GM18498 (cell line): ENCODE measurements at regions not wholly inside any gene's neighbourhood (a gene's known extent, or its start where the extent isn't known, plus 50 kb on each side); places are given as distances from the start of the nearest gene placed in this dataset.
"Not testable (repeated sequence)": the region's sequence is repeated elsewhere in the genome, so short reads cannot be mapped to it uniquely, and the experiment has no call there.

ENCODE experiments used
- ATAC-seq: cut with Tn5 transposase; IDR thresholded peaks from one replicate; pipeline ENCODE4 v1.9.1; 2021; ENCODE audit warnings: mild to moderate bottlenecking, moderate library complexity; ENCODE audit not compliant: unreplicated experiment

DNA sequence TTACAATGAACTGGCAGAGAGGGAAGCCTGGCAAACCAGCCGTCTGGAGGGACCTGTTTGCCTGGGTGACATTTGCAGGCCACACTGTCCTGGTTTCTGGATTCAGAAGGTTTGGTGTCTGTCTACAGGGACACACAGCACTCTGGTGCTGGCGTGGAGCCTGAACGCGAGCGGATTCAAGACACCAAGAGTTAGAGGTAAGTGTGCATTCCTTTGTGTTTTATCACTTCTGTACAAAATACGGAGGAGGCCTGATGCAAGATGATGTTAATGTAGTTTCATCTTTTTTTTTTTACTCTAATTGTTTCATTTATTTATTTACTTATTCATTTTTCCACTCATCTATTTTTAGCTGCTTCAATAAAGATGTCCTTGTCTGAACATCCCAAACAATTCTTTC, 485.3 kb upstream of the ADARB2 start:
- ATAC-seq = no peak

DNA sequence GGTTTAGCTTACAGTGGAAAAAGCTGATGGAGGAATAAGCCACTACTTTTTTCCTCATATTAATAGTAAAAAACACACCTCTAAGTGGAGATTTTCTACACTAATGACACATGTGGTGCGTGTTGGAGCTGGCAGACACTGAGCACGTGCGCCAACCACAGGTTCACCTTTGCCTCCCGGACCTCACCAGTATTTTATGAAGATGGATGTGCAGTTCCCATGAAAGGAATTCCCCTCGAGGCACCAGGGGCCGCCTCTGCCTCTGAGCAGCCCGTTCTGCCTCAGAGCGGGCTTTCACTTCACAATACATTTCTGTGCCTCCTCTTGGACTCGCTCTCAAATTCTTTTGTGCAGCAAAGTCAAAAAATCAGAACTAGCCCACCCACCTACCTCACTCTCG, 477.5 kb upstream of the ADARB2 start:
- no peak for ATAC-seq

DNA sequence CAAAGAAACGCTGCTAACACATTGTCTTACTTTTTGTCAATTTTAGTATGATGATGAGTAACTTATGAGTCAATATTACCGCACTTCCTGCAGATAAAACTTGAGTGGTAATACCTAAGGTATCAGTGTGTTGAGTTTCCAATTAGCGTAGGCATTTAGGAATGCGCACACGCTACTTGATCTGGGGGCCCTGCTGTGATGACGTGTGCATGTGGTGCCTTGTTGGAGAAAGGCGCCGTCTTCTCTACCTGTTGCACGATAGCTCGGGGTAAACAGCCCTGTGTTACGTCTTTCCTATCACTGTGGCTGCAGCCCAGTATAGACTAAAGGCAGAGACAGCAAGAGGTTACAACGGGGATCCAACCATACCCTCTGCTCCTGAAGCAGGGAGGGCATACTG, 476.8 kb upstream of the ADARB2 start:
- no peak for ATAC-seq

DNA sequence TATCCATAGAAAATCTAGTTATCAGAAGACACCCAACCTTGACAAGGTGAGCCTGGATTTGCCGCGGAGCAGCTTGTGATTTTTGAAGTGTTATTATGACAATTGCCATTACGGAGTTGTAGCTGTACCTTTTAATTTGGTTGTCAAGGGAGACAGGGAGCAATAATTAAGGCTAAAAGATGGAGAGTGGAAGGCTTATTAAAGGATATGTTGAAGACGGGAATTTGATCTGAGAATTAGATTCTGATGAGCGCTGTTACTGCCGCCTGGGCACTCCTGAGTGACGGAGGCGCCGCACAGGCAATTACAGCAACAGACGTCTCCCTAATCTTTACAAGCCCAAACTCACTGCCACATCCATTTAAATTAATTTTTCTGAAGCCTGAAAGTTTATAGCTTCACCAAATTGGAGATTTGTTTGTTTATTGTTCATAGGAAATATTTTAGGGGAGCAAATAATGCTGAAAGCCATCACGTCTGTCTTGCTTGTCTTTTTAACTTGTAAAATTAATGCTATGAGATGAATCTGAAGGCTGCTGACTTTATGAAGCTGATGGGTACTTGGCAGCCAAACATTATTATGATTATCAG, 475.0 kb upstream of the ADARB2 start:
- ATAC-seq = no peak

DNA sequence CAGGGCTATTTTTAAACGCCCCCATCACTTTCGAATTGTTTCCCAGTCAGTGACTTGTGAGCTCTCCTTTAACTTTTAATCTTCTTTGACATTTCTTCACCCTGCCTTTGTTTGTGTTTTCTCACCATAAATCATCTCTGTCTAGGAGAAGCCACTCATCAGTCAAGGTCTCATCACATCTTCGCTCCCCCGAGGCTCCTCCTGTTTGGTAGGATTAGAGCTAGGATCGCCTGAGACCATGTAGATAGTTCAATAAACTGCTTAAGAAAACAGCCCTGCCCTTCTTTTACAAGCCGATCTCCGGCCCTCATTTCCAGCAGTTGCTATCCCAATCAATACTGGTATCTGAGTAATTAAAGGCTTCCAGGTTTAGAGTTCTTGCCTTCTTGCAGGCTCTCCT, 472.8 kb upstream of the ADARB2 start:
- no peak for ATAC-seq

DNA sequence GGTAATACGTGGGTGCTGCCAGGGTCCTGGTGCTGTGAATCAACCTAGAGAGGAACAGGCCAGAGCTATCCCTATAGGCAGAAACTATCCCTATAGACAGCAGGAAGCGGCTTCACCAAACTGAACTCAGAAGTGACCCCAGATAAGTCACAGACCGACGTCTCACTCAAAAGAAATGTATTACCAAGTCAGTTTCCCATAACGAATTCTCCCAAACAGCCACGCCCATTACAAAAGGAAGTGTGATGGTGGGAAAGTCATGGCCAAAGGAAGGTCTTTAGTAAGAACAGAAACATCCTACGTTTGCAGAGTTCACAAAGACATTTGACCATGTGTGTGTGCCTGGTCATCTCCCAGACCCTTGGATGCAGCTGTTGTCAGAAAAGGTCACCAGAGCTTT, 470.8 kb upstream of the ADARB2 start:
- no peak for ATAC-seq

DNA sequence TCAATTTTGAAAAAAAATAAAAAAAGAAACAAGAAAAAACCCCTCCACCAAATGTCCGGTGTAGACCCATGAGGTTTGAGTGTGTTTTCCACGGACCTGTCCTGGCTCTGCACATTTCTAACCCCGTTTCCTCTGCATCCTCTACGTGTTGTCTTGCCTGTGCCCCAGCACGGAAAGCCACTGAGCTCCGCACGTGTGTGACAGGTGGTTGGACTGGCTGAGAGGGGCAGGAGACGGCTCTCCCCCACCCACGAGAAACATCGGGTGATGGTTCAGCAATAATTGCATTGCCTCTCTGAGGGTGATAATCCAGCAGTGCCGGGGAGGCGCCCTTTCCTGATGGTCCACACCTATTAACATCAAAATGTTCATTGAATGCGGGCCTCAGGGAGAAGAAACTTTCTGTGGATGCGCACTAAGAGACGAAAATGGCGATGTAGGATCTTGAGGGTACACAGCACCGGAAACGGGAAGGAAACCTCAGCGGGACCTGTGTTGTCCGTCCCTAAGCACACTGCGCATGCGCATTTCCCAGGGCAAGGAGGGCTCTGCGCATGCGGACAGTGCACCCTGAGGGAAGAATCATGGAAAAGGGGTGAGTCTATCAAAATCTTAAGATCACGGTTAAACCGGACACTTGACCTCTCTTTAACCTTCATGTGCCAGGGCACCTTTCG, 470.1 kb upstream of the ADARB2 start:
- no peak for ATAC-seq

DNA sequence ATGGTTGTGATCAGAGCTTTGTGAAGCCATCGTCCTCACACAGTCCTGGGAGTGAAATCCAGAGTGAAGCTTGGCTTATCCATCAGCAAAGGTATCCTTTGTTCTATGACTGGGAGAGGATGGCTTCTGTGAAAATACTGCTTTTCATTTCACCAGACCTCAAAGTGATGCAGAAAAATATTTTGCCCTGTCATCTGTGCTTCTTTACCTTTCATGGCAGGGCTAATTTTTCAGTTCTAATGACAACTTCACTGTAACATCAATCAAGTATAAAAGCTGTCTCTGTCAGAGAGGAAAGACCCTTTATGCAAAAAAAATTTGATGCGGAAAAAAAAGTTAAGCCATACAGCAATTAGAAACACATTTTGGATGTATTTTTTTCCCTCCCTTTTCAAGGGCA, 468.1 kb upstream of the ADARB2 start:
- no peak for ATAC-seq

DNA sequence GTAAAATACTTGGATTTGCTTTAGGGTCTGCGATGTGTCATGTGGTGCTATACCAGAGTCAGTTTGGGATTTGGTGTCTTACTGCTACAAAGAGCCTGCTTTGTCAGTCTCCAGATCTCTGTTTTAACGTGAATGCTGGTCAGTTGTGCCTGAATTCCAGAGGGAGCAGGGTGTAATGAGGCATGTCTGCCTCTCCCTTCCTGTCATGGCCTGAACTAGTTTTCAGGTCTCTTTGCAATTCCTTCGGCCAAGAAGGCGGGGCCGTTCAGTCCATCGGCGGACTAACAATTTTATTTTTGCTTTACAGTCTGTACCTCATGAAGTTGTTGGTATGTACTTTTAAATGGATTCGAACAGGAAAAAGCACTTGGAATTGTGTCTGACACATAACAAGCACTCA, 465.1 kb upstream of the ADARB2 start:
- ATAC-seq = no peak

DNA sequence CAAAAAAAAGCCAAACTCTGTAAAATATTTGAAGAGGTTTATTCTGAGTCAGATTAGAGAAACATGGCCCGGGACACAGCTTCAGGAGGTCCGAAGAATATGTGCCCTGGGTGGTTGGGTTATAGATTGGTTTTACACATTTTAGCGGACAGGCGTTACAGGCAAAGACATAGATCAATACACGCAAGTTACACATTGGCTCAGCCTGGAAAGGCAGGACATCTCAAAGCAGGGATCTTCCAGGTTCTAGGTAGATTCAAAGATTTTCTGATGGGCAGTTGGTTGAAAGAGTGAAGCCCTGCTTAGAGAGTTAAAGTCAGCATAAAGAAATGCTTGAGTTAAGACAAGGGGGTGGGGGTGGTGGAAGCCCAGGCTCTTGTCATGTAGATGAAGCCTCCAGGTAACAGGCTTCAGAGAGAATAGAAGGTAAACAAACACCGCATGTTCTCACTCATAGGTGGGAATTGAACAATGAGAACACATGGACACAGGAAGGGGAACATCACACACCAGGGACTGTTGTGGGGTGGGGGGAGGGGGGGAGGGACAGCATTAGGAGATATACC, 464.3 kb upstream of the ADARB2 start:
- ATAC-seq = no peak

DNA sequence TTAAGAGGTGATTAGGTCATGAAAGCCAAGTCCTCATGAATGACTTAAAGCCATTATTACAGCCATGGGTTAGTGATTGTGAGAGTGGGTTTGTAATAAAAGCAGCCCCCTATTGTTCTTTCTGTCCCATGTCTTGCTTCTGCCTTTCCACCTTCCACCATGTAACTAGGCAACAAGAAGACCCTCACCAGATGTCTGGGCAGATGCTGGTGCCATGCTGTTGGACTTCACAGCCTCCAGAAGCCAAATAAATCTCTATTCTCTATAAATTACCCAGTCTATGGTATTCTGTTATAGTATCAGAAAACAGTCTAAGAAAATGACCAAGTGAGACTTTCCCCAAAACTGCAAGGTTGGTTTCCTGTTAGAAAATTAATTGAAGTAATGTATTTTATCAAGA, 460.3 kb upstream of the ADARB2 start:
- no peak for ATAC-seq

DNA sequence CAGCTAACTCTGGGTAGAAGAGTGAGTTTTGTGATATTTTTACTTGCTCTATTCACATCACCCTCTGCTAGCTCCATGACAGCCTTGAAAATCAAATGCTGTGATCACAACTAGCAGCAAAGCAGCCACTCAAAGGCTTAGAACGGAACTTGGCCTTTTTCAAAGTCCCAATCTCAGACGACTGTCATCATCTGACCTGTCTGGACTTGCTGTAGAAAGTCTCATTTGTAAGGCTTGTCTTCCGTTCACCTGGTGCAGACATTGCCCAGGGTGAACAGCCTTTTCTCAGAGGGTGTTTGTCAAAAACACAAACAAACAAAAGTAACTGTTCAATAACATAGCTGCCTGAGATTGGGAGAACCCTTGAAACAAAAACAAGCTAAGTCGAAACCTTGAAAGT, 458.9 kb upstream of the ADARB2 start:
- no peak for ATAC-seq

DNA sequence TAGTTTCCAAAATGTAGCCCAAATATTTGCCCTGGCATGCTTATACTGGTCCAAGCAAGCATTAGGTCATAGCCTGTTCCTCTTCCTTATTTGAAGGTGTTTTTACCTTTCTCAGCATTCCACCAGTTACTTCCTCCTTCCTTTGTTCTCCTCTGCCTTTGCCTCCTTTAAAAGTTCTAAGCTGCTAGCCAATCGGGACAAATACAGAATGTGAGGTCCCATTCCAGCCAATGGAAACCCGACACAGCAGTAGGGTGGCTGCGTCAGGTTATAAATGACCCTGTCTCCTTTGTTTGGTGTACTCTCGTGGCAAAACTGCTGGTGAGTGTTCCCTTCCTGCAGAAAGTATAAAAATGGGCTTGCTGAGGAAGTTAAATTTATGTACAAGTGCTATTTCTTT, 452.0 kb upstream of the ADARB2 start:
- not testable (repeated sequence) for ATAC-seq

DNA sequence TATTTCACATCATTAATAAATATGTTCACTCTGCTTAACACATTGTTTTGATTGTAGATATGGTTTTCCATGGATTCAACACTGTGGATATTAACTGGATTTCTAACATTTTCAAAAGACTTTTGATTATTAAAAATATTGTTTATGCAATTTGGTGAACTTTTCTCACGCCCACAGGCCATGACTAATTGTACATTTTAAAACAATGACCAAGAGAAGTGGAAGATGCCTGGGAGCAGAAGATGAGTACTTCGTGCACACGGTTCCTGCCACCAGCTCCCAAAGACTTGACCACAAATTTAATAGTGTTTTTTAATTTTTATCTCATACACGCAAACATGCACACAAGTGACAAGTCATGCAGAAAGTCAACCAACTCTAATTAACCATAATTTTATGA, 451.0 kb upstream of the ADARB2 start:
- ATAC-seq = no peak

DNA sequence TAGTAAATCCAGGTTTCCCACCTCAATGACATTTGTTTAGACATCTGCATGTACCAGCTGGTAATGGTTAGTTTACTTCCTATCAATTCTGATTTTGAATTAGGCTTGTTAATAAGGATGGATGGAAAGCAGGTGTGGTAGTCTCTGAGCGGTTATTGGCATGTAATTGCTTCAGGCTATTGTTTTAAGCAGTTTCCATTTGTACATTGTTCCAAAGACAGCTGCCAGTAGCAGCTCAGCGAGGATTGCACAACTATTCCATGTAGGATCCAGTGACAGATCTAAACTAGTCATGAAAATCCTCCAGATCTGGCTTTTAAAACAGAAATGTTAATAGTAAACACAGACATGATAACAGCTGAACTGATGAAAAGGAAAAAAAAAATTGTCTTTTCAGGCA, 436.0 kb upstream of the ADARB2 start:
- ATAC-seq = no peak

DNA sequence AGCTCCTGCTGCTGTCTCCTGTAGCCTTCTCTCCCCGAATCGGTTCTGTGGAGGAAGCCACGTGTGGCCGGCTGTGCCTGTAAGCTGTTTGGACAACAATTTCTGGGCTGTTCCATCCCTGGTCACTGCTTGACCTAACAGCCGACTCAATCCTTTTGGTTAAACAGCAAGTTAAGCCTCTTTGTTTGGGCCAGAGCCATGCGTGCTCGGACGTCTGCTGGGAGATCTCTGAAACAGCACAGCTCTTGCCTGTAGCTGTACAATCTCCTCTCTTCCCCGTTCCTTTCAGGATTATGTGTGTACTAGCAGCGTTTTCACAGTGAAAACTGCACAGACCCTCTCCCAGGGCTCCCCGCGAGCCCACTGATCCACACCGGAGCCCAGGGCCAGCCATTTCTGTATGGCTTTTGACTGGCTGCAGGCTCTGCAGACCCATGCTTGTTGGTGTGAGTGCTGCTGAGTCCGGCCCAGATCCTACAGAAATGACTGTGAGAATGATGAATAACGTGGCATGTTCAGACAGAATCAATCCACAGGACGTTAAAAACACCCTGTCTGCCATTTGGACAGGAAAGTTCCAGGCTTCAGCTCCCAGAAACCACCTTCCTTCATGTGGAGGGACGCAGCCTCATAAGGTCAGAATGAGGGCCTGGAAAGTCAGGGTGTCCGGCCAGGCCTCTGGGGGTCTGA, 428.6 kb upstream of the ADARB2 start:
- no peak for ATAC-seq

DNA sequence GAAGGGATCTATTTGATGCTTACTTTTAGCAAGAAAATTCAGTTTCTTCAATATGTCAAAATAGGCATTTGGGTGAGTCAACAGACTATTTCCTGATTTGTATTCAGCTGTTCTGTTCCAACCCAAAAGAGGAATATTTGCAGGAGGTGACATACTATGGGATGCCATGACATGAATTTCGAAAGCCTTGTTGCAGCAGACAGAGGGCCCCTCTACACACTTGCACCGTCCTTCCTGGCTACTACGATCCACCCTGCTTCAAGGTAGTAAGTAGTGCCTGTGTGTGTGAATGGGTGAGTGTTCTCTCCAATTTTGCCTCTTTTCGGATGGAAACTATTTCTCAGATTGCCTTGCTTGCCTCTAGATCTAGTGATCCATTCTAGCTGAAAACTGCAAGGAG, 413.0 kb upstream of the ADARB2 start:
- no peak for ATAC-seq

DNA sequence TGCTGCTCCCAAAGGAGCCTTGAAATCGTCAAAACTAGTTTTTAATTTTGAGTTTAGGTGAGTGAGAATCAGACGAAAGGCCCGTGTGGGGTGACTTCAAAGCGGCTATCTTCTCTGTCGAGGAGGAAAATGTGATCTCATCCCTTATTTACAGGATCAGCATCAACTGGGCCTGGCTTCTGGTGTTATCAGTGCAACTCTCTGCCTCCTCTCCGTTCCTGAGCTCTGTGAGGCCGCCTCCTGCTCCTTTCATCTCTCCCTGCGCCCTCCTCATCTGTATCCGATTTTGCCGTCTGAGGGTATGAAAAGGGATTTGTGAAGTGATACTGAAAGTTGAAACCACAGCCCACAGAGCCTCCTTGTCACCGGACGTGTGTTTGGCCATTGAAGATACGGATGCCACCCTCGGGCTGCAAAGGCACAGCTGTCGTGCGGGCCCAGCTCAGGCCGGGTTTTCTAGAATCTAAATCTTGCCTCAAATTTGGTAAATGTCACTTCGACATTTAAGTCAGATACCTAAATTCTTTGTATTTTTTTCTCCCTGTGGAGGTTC, 408.7 kb upstream of the ADARB2 start:
- ATAC-seq = no peak

DNA sequence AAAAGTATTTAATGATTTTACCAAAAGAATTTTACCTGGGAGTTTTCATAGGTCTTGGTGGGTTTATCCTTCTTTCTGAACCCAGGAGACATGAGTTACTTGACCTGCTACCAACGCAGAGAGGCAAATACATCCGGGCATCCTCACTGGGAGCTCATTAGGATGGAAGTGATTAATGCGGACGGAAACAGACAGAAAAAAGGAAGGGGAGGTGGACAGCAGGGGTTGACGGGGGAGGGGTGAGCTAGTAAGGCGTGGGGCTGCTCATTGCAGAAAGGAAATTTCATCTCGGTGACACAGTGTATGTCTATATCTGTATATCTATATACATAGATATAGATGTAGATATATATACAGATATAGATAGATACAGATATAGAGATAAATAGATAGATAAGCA, 408.2 kb upstream of the ADARB2 start:
- ATAC-seq = no peak

DNA sequence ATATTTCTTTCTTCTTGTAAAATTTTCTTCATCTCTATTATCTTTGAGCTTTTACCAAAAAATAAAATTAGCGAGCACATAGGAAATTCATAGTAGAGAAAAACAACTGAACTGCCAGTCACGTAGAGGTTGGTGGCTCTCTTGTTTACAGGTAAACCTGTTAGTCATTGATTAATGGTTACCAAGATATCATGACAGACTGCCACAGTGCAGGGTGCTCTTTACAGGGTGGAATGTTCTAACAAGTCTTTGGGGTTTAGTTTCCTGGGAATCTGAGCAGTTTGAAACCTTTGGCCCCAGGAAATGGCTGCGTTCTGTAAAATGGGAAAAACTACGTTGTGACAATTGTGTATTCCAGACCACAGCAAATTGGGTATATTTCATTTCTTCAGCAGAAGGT, 407.3 kb upstream of the ADARB2 start:
- ATAC-seq = no peak

DNA sequence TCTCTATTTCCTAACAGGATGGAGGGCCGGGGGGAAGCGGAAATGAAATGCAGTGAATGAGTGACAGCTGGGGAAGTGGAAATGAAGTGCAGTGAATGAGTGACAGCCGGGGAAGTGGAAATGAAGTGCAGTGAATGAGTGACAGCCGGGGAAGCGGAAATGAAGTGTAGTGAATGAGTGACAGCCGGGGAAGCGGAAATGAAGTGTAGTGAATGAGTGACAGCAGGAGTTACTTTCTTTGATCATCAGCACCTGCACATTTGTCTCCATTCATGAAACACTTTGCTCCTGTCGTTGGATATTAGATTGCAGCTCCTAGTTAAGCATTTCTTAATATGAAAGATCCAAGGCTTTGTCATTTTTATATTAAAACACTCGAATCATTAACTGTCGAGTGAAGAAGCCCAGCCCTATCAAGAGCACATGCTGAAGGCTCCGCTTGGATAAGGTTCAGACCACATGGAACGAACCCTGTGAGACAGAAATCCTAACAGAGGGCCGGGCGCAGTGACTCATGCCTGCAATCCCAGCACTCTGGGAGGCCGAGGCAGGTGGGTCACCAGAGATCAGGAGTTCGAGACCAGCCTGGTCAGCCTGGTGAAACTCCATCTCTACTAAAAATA, 406.0 kb upstream of the ADARB2 start:
- no peak for ATAC-seq

DNA sequence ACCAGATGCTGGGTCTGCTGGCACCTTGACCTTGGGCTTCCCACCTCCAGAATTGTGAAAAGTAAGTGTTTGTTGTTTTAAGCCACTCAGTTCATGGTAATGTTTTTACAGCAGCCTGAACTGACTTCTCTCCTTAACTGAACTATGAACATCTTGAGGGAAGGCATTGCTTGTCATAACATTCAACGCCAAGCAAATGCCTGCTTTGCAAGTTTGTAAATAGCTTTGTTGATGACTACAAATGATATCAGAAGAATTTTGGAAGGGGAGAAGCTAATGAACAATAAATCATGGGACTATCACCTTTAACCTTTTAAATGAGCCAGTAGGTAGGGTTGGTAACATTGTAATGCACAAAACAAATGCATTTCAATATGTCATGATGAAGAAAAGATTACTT, 402.4 kb upstream of the ADARB2 start:
- ATAC-seq = no peak
